IMR-90 (cell line): ENCODE measurements at regions not wholly inside any gene's neighbourhood (a gene's known extent, or its start where the extent isn't known, plus 50 kb on each side); places are given as distances from the start of the nearest gene placed in this dataset.

ENCODE experiments used
- ATAC-seq: fragments of 200-7000 bp; cut with Tn5 transposase; 2 replicates; pipeline ENCODE4 v1.9.1; 2020; ENCODE audit warnings: low read depth, mild to moderate bottlenecking, moderate library complexity
- BruUV-seq: library from RNA; stranded (reverse); fragments of 400-500 nt; replicated peaks from 2 replicates; lab custom pipeline; 2021; lab: Mats Ljungman, UMichigan
- CTCF ChIA-PET: fragments of 300-600 bp; formaldehyde crosslinking; extraction: SDS; loops from one replicate; lab custom pipeline; 2021; ENCODE audit warnings: antibody characterized with exemption; lab: Yijun Ruan, JAX
- POLR2A ChIA-PET: fragments of 300-600 bp; sonication (Branson Sonifier 250); formaldehyde crosslinking; loops from one replicate; lab custom pipeline; 2022; ENCODE audit warnings: antibody characterized with exemption; ENCODE audit not compliant: unreplicated experiment; lab: Charles Lee
- DNase-seq: peaks from one replicate; pipeline ENCODE4 v3.0.0; 2013
- H2AFZ ChIP-seq: replicated peaks from 2 replicates; pipeline ENCODE3; 2013; ENCODE audit warnings: low read length, mild to moderate bottlenecking; ENCODE audit not compliant: poor library complexity
- H2AK5ac ChIP-seq: 2 replicates; pipeline ENCODE4 v1.6.1; 2013; ENCODE audit warnings: low read depth, low read length, inconsistent platforms
- H2AK9ac ChIP-seq: replicated peaks from 2 replicates; pipeline ENCODE3; 2013; ENCODE audit warnings: mild to moderate bottlenecking, low read depth, low read length, moderate library complexity; ENCODE audit not compliant: poor library complexity
- H2BK120ac ChIP-seq: 2 replicates; pipeline ENCODE4 v1.6.1; 2013; ENCODE audit warnings: low read depth, low read length, inconsistent platforms
- H2BK15ac ChIP-seq: 3 replicates; pipeline ENCODE4 v1.6.1; 2013; ENCODE audit warnings: low read depth, low read length, inconsistent platforms
- H2BK20ac ChIP-seq: 2 replicates; pipeline ENCODE4 v1.6.1; 2013; ENCODE audit warnings: low read depth, mild to moderate bottlenecking, inconsistent platforms, low read length, moderate library complexity
- H2BK5ac ChIP-seq: 2 replicates; pipeline ENCODE4 v1.6.1; 2013; ENCODE audit warnings: mild to moderate bottlenecking, low read depth, low read length, inconsistent platforms; ENCODE audit not compliant: poor library complexity, severe bottlenecking
- H3K14ac ChIP-seq: replicated peaks from 2 replicates; pipeline ENCODE4 v1.6.1; 2013; ENCODE audit warnings: low read depth, low read length, inconsistent platforms
- H3K18ac ChIP-seq: 2 replicates; pipeline ENCODE4 v1.6.1; 2013; ENCODE audit warnings: low read depth, low read length, control low read depth
- H3K23ac ChIP-seq: 2 replicates; pipeline ENCODE4 v1.6.1; 2013; ENCODE audit warnings: low read depth, low read length, inconsistent platforms
- H3K27ac ChIP-seq: 2 replicates; pipeline ENCODE4 v1.5.1; 2013; ENCODE audit warnings: mild to moderate bottlenecking, control low read depth, low read length; ENCODE audit not compliant: insufficient read depth
- H3K27me3 ChIP-seq: 2 replicates; pipeline ENCODE4 v1.6.1; 2013; ENCODE audit warnings: low read length; ENCODE audit not compliant: control insufficient read depth, insufficient read depth
- H3K36me3 ChIP-seq: 2 replicates; pipeline ENCODE4 v1.6.1; 2013; ENCODE audit warnings: low read length, mixed read lengths; ENCODE audit not compliant: control insufficient read depth, insufficient read depth
- H3K4ac ChIP-seq: 2 replicates; pipeline ENCODE4 v1.6.1; 2013; ENCODE audit warnings: low read depth, low read length, inconsistent platforms
- H3K4me1 ChIP-seq: 2 replicates; pipeline ENCODE4 v1.6.1; 2013; ENCODE audit warnings: low read length, mixed read lengths; ENCODE audit not compliant: control insufficient read depth, insufficient read depth
- H3K4me2 ChIP-seq: 2 replicates; pipeline ENCODE4 v1.6.1; 2013; ENCODE audit warnings: low read depth, mild to moderate bottlenecking, control low read depth, low read length, moderate library complexity
- H3K4me3 ChIP-seq: 2 replicates; pipeline ENCODE4 v1.5.1; 2013; ENCODE audit warnings: low read depth, mild to moderate bottlenecking, control low read depth, low read length, moderate library complexity; ENCODE audit not compliant: insufficient read depth
- H3K56ac ChIP-seq: 2 replicates; pipeline ENCODE4 v1.6.1; 2013; ENCODE audit warnings: low read length, inconsistent platforms; ENCODE audit not compliant: insufficient read depth; ENCODE audit errors: extremely low read depth
- H3K79me1 ChIP-seq, 2 experiments: 2 replicates each; pipeline ENCODE4 v1.6.1; 2013; ENCODE audit warnings: low read length in 2 of 2, inconsistent platforms in 1 of 2, low read depth in 1 of 2
- H3K9ac ChIP-seq: 2 replicates; pipeline ENCODE4 v1.6.1; 2013; ENCODE audit warnings: low read depth, low read length, control low read depth
- H3K9me1 ChIP-seq: 2 replicates; pipeline ENCODE4 v1.6.1; 2013; ENCODE audit warnings: low read length, inconsistent platforms; ENCODE audit not compliant: insufficient read depth
- H3K9me3 ChIP-seq: 2 replicates; pipeline ENCODE4 v1.6.1; 2013; ENCODE audit warnings: low read length; ENCODE audit not compliant: control insufficient read depth, insufficient read depth
- H4K20me1 ChIP-seq: 2 replicates; pipeline ENCODE4 v1.6.1; 2013; ENCODE audit warnings: low read length, inconsistent platforms; ENCODE audit not compliant: insufficient read depth
- H4K5ac ChIP-seq: 2 replicates; pipeline ENCODE4 v1.6.1; 2013; ENCODE audit warnings: mild to moderate bottlenecking, low read depth, low read length, control low read depth
- H4K8ac ChIP-seq, 2 experiments: 2 replicates each; pipeline ENCODE4 v1.6.1; 2013; ENCODE audit warnings: low read depth in 2 of 2, low read length in 2 of 2, control low read depth in 1 of 2, inconsistent platforms in 1 of 2
- H4K91ac ChIP-seq: 2 replicates; pipeline ENCODE4 v1.6.1; 2013; ENCODE audit warnings: low read depth, low read length, inconsistent platforms; ENCODE audit not compliant: insufficient read depth
- CEBPB ChIP-seq: IDR thresholded peaks from 2 replicates; pipeline ENCODE4 v1.6.1; 2012; ENCODE audit warnings: low read depth, low read length, improper control_type of control experiment
- NFE2L2 ChIP-seq: fragments of 150-350 bp; IDR thresholded peaks from 2 replicates; pipeline ENCODE4 v1.6.1; 2016; ENCODE audit warnings: low read depth, mild to moderate bottlenecking, low read length
- WGBS, 2 experiments: methylation state at CpG; one replicate each; pipeline versions ENCODE4 v1.1.5 to v1.1.7; 2013; ENCODE audit warnings: missing lambda C conversion rate in 2 of 2; ENCODE audit not compliant: insufficient read length in 1 of 2; ENCODE audit errors: extremely low coverage in 2 of 2; 5-methylcytosine and 5-hydroxymethylcytosine counted together
- dilution Hi-C: fragments of 300-500 bp; cut with HindIII; formaldehyde crosslinking; loops from one replicate; pipeline ENCODE4 v1.14.3; 2018; ENCODE audit warnings: low sequenced_read_pairs; ENCODE audit not compliant: unreplicated experiment
- in situ Hi-C: fragments of 300-500 bp; cut with MboI; formaldehyde crosslinking; loops from 3 replicates; pipeline ENCODE4 v1.14.3; 2019; ENCODE audit warnings: low sequenced_read_pairs, inconsistent platforms, mixed read lengths
- intact Hi-C: fragments of 100-400 bp; cut with micrococcal nuclease; formaldehyde crosslinking; loops from 2 replicates; pipeline ENCODE4 v1.10.0; 2022

DNA sequence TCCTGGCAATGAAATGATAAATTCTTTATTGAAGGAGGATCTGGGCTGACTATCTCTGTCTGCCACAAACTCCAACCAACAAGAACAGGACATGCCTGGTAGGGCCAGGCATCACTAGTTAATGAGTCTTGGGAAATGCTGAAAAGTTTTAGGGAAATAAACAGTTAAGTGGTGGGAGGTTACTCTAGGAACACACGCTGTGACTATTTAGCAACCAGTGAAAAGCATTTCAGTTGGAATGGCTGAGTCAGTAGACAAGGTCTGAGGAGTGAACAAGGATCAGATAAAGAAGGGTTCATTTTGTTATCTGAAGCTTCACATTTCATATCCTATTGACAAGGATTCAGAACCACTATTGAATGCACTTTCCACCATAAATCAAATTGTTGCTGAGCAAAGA is 394.9 kb upstream of the BOD1L1 start:
- Histone ChIP-seq H3K18ac (no peak overlapping the region; the same call in 1 of the 2 replicates), H3K14ac (no peak overlapping the region), H3K9me3 (no peaks in the 10 kb centered on the region), H2BK120ac (no peak overlapping the region), H3K79me1 (no peaks in the 10 kb centered on the region), H4K8ac (no peak overlapping the region), H2BK15ac (no peak overlapping the region), H3K27ac (no peak overlapping the region), H3K9me1 (no peaks in the 10 kb centered on the region), H4K5ac (no peak overlapping the region), H2AK5ac (no peak overlapping the region), H3K9ac (no peak overlapping the region), H4K91ac (no peak overlapping the region), H3K4me2 (no peak overlapping the region), H3K56ac (no peak overlapping the region), H4K20me1 (no peaks in the 10 kb centered on the region), H3K23ac (no peak overlapping the region), H3K4me3 (no peak overlapping the region), H2BK5ac (no peak overlapping the region), H2AK9ac (no peak overlapping the region), H2BK20ac (no peak overlapping the region), H3K4ac (no peak overlapping the region), H3K4me1 (no peaks in the 10 kb centered on the region; the same call in 1 of the 2 replicates), H3K36me3 (no peaks in the 10 kb centered on the region), H3K27me3 (no peaks in the 10 kb centered on the region), H2AFZ (peak overlapping the region; percentile 25)
- ChIA-PET CTCF (no interaction called here), POLR2A (no interaction called here)
- ATAC-seq (peak; percentile 76; the same call in 1 of the 2 replicates), DNase-seq (peak; percentile 50)
- peak; percentile 56; the same call in 1 of the 2 replicates for TF ChIP-seq CEBPB
- TF ChIP-seq NFE2L2 = no peak
- no TSS peak for BruUV-seq
- in situ Hi-C loops = no loop called here
- dilution Hi-C loops = no loop called here
- WGBS, 2 experiments = no CpG with 5 or more reads among the region's 1 CpG
- intact Hi-C loops = no loop called here
